ENCODE measurements at regions not wholly inside any gene's neighbourhood (a gene's known extent, or its start where the extent isn't known, plus 50 kb on each side); places are given as distances from the start of the nearest gene placed in this dataset.
"Not testable (repeated sequence)": the region's sequence is repeated elsewhere in the genome, so short reads cannot be mapped to it uniquely, and the experiment has no call there.

- no peak for DNase-seq (ENCODE audit: low read depth in 3 of 3)
Observed at GRCh38 chr14:105952826-105953225, 426.4 kb downstream of the TMEM121 start.

DNA sequence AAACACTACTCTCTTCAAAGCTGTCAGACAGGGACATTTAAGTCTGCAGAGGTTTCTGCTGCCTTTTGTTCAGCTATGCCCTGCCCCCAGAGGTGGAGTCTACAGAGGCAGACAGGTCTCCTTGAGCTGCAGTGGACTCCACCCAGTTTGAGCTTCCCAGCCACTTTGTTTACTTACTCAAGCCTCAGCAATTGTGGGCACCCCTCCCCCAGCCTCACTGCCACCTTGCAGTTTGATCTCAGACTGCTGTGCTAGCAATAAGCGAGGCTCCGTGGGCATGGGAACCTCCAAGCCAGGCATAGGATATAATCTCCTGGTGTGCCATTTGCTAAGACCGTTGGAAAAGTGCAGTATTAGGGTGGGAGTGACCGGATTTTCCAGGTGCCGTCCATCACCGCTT, 435.2 kb downstream of the TMEM121 start:
- DNase-seq (ENCODE audit: low read depth in 3 of 3) = not testable (repeated sequence)

- no peak for DNase-seq (ENCODE audit: low read depth in 3 of 3)
Observed at GRCh38 chr14:105962532-105962931, 436.1 kb downstream of the TMEM121 start.

DNA sequence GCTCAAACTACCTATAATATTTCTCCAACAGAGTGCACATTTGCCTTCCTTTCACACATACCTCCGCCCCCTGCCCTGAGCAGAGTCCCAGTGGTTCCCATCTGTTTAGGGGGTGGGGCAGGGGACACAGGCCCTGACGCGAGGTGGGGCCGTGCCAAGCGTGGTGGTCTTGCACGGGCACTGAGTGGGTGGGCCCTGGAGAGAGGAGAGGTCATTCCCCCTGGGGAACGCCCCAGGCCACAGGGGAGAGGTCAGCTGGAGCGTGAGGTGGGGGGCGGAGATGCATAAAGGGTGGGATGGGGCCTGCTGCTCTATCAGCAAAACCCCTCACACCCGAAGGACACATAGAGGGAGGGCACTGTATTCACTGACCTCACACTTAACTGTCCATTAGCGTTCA, 441.9 kb downstream of the TMEM121 start:
- DNase-seq (ENCODE audit: low read depth in 3 of 3) = no peak

DNA sequence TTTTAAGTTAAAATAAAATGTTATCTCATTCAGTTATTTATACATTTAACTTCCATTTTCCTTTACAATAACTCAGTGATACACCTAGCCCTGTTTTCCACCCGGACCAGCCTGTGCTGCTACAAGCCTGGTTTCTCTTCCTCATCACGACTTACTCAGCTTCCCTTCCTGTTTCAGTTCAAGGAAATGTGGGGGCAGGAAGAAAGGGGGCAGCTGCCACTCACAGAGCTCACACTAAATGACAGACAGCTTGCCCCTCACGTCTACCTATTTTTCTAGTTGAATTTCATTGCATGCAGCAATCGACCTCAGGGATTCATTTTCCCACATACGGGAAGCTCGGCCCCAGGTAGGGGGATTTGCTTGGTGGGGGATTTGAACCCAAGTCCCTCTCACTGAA, 442.6 kb downstream of the TMEM121 start:
- DNase-seq (ENCODE audit: low read depth in 3 of 3) = not testable (repeated sequence)

DNA sequence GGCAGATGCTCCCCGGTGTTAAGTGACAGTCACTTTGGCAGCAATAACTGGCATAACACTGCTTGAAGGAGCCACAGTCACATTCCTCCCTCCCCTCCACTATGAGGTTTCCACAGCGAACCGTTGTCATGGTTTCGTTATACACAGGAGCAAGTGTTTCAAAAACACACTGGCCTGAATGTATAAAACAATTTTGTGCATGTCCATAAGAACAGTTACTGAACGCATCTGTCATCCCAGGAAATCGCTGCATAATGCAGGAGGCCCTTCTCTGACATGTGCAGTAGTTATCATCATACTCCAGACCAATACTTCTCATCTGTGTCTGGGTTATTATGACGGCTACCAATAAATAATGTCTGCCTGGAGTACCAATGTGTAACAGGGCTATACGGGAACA, 444.4 kb downstream of the TMEM121 start:
- not testable (repeated sequence) for DNase-seq (ENCODE audit: low read depth in 3 of 3)

- no peak for DNase-seq (ENCODE audit: low read depth in 3 of 3)
Observed at GRCh38 chr14:105971593-105972500, 445.5 kb downstream of the TMEM121 start.

DNA sequence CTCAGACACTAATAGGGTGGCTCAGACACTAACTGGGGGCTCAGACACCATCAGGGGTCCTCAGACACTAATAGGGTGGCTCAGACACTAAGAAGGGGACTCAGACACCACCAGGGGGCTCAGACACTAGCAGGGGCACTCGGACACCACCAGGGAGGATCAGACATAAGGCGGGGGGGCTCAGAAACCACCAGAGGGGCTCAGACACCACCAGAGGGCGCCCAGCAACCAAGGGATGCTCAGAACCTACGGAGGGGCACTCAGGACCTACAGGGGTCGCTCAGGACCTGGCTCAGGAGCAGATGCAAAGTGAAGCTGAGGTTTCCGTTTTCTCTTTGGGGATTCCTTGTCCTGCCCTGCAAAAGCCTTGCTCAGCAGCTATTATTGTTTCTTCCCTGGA, 448.5 kb downstream of the TMEM121 start:
- peak; percentile 30 to 65 (median 35) for DNase-seq (ENCODE audit: low read depth in 3 of 3)

- DNase-seq (ENCODE audit: low read depth in 3 of 3) = no peak
Observed at GRCh38 chr14:105978618-105979295, 452.4 kb downstream of the TMEM121 start.

DNA sequence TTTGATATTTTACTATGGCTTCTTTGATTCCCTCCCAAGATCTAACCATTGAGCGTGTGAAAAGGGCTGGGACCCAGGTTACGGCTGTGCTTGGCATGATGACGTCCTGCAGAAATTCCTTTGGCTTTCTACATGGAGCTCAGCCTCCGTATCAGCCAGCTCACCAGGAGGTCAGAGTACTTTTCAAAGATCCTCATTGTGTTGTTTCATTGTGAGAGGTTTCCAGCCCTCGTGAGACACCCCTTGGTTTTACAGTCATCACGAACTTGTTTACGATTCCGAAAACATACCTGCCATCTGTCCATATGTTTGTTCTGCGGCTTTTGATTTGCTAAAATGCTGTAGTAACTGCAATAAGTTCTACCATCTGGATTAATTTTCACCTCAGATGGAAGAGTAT, 453.1 kb downstream of the TMEM121 start:
- DNase-seq (ENCODE audit: low read depth in 3 of 3) = no peak

- DNase-seq (ENCODE audit: low read depth in 3 of 3) = no peak
Observed at GRCh38 chr14:105980224-105980623, 453.8 kb downstream of the TMEM121 start.

GRCh38 chr14:105981517-105982302, 455.3 kb downstream of the TMEM121 start:
- DNase-seq (ENCODE audit: low read depth in 3 of 3) = not testable (repeated sequence)

DNA sequence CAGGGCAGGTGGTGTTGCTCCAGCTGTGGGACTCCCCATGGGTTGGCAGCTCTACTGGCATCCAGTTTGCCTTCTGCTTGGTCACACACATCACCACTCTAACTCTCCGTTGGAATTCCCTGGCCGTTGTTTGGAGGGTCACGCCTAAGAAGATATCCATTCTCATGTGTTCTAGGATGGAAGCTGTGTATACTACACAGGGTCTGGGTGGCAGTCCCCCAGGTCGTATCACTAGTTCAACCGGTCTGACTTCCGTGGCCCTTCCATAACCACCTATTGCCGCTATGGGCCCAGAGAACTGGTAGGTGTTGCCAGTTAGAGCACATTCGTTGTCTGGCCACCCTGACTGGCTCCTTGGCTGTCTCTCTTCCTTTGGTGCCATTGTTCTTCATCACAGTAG, 456.3 kb downstream of the TMEM121 start:
- no peak for DNase-seq (ENCODE audit: low read depth in 3 of 3)

DNA sequence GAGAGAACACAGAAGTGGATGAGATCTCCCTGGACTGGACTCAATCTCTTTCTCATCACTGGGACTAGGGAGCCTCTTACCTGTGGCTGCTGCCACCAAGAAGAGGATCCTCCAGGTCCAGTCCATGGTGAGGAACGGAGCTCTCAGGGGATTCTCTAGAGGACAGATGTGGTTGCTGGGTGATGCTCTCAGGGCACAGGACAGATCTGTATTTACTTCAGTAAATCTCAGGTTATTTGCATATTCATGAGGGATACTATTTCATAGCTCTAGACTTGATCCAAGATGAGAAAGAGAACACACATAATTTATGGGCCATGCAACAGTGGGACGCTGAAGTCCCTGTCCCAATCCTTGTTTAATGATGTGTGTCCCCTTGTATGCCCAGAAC, 460.5 kb downstream of the TMEM121 start:
- no peak for DNase-seq (ENCODE audit: low read depth in 3 of 3)

GRCh38 chr14:105987563-105987962, 461.2 kb downstream of the TMEM121 start:
- DNase-seq (ENCODE audit: low read depth in 3 of 3) = no peak

- no peak for DNase-seq (ENCODE audit: low read depth in 3 of 3)
Observed at GRCh38 chr14:105989566-105990302, 463.4 kb downstream of the TMEM121 start.

- DNase-seq (ENCODE audit: low read depth in 3 of 3) = not testable (repeated sequence)
Observed at GRCh38 chr14:105991677-105992076, 465.3 kb downstream of the TMEM121 start.

DNA sequence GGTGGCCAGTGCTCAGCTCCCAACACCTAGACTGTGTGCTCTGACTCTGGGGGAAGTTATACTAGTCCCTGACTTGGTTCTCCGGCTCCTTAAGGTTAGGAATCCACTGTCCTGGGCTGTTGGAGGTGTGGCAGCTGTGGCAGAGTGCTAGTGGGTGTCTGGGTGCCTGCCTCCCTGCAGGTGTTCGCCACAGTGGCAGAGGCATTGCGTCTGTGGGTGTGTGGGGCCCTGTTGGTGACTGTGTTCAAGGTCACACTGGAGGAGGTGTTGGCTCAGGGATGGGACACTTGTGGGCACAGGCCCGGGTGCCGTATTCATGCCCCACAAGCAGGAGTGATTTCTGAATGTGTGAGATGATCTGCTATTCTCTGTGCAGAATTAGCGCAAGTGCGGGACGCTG, 467.4 kb downstream of the TMEM121 start:
- DNase-seq (ENCODE audit: low read depth in 3 of 3) = no peak

GRCh38 chr14:105995011-105995710, 468.8 kb downstream of the TMEM121 start:
- DNase-seq (ENCODE audit: low read depth in 3 of 3) = not testable (repeated sequence)

- not testable (repeated sequence) for DNase-seq (ENCODE audit: low read depth in 3 of 3)
Observed at GRCh38 chr14:105998597-105998996, 472.2 kb downstream of the TMEM121 start.

Data from stimulated activated CD4-positive, alpha-beta T cell treated with anti-CD3 and anti-CD28 coated beads, TNF-alpha, amount 100 ng/mL, for 48 hours (primary cell).